CD4-positive, alpha-beta memory T cell (primary cell): ENCODE measurements at regions not wholly inside any gene's neighbourhood (a gene's known extent, or its start where the extent isn't known, plus 50 kb on each side); places are given as distances from the start of the nearest gene placed in this dataset.

Experiments
- CTCF ChIA-PET: fragments of 350-600 bp; sonication (Branson Sonifier 250); formaldehyde crosslinking; loops from one replicate; lab custom pipeline; 2021; ENCODE audit warnings: inconsistent platforms; ENCODE audit not compliant: partially characterized antibody; lab: Charles Lee
- POLR2A ChIA-PET: fragments of 350-600 bp; sonication (Branson Sonifier 250); formaldehyde crosslinking; loops from one replicate; lab custom pipeline; 2021; ENCODE audit not compliant: partially characterized antibody; lab: Charles Lee
- DNase-seq, 5 donors: peaks; one replicate each; pipeline versions ENCODE4 v3.0.0 to v3.0.0-alpha.2; 2020 to 2022; ENCODE audit warnings: mixed read lengths in 1 of 5
- H3K27ac ChIP-seq: one replicate; pipeline ENCODE4 v1.7.0; 2013; ENCODE audit warnings: low read depth, low read length
- H3K27me3 ChIP-seq: 2 replicates; pipeline ENCODE4 v1.7.0; 2013; ENCODE audit warnings: mild to moderate bottlenecking, low read length, moderate library complexity; ENCODE audit not compliant: insufficient read depth
- H3K36me3 ChIP-seq: 2 replicates; pipeline ENCODE4 v1.7.0; 2013; ENCODE audit warnings: mild to moderate bottlenecking, low read length, moderate library complexity; ENCODE audit not compliant: insufficient read depth
- H3K4me1 ChIP-seq: 2 replicates; pipeline ENCODE4 v1.7.0; 2013; ENCODE audit warnings: mild to moderate bottlenecking, low read length, moderate library complexity; ENCODE audit not compliant: insufficient read depth
- H3K4me3 ChIP-seq, 2 donors: one replicate each; pipeline ENCODE4 v1.7.0; 2013; ENCODE audit warnings: low read length in 2 of 2, mild to moderate bottlenecking in 1 of 2
- H3K9me3 ChIP-seq, 2 donors: one replicate each; pipeline ENCODE4 v1.7.0; 2013; ENCODE audit warnings: low read length in 2 of 2, control low read depth in 1 of 2; ENCODE audit not compliant: control insufficient read depth in 1 of 2
- H3K27ac Mint-ChIP-seq, 7 donors: one replicate each; pipeline ENCODE4 v1.8.0; 2020 to 2021; ENCODE audit warnings: mixed read lengths in 7 of 7, mild to moderate bottlenecking in 6 of 7, inconsistent platforms in 3 of 7, moderate library complexity in 3 of 7
- H3K27me3 Mint-ChIP-seq, 2 donors: one replicate each; pipeline ENCODE4 v1.8.0; 2020 to 2021; ENCODE audit warnings: mixed read lengths in 2 of 2
- H3K36me3 Mint-ChIP-seq, 2 donors: one replicate each; pipeline ENCODE4 v1.8.0; 2020 to 2021; ENCODE audit warnings: mixed read lengths in 2 of 2, inconsistent platforms in 1 of 2, mild to moderate bottlenecking in 1 of 2
- H3K4me1 Mint-ChIP-seq, 4 donors: one replicate each; pipeline ENCODE4 v1.8.0; 2020 to 2021; ENCODE audit warnings: mixed read lengths in 4 of 4, mild to moderate bottlenecking in 1 of 4
- H3K4me3 Mint-ChIP-seq, 8 donors: one replicate each; pipeline ENCODE4 v1.8.0; 2020 to 2021; ENCODE audit warnings: mixed read lengths in 8 of 8, mild to moderate bottlenecking in 7 of 8, moderate library complexity in 6 of 8, inconsistent platforms in 3 of 8
- H3K9me3 Mint-ChIP-seq, 8 donors: one replicate each; pipeline ENCODE4 v1.8.0; 2020 to 2021; ENCODE audit warnings: mixed read lengths in 8 of 8, mild to moderate bottlenecking in 5 of 8, inconsistent platforms in 3 of 8, moderate library complexity in 1 of 8
- intact Hi-C: fragments of 100-400 bp; cut with micrococcal nuclease; formaldehyde crosslinking; loops from one replicate; pipeline ENCODE4 v1.15.1; 2023

- H3K27me3 Mint-ChIP-seq, result peaks cover 14 to 16% of the 10 kb centered on the region in 2 donors
- ChIA-PET POLR2A (no interaction called here), CTCF (no interaction called here)
- H3K4me1 ChIP-seq, result no peaks in the 10 kb centered on the region
- H3K9me3 Mint-ChIP-seq, result no peaks in the 10 kb centered on the region
- no peak overlapping the region for H3K4me3 Mint-ChIP-seq
- no peak overlapping the region for H3K4me3 ChIP-seq
- no peaks in the 10 kb centered on the region for H3K9me3 ChIP-seq
- H3K36me3 Mint-ChIP-seq, result no peaks in the 10 kb centered on the region
- no peak overlapping the region for H3K27ac ChIP-seq
- intact Hi-C loops, result no loop called here
- no peak overlapping the region for H3K27ac Mint-ChIP-seq
- no peak for DNase-seq
- H3K27me3 ChIP-seq, result no peaks in the 10 kb centered on the region
- peaks cover 0 to 2% (median 0%) of the 10 kb centered on the region in 4 donors for H3K4me1 Mint-ChIP-seq
- no peaks in the 10 kb centered on the region for H3K36me3 ChIP-seq
Measured at GRCh38 chr6:144879436-144879835, 594.3 kb downstream of the UTRN start.

- Mint-ChIP-seq H3K27ac (no peak overlapping the region), H3K9me3 (no peaks in the 10 kb centered on the region), H3K4me3 (no peak overlapping the region), H3K36me3 (no peaks in the 10 kb centered on the region), H3K4me1 (peaks cover 0 to 2% (median 0%) of the 10 kb centered on the region in 4 donors), H3K27me3 (peaks cover 16 to 20% of the 10 kb centered on the region in 2 donors)
- Histone ChIP-seq H3K36me3 (no peaks in the 10 kb centered on the region), H3K4me3 (no peak overlapping the region), H3K27me3 (no peaks in the 10 kb centered on the region), H3K4me1 (no peaks in the 10 kb centered on the region), H3K27ac (no peak overlapping the region), H3K9me3 (no peaks in the 10 kb centered on the region)
- intact Hi-C loops, result no loop called here
- ChIA-PET POLR2A (no interaction called here), CTCF (no interaction called here)
- no peak for DNase-seq
Measured at GRCh38 chr6:144882425-144882824, 597.3 kb downstream of the UTRN start.

- Histone ChIP-seq H3K9me3 (no peaks in the 10 kb centered on the region), H3K27ac (no peak overlapping the region), H3K4me1 (no peaks in the 10 kb centered on the region), H3K36me3 (no peaks in the 10 kb centered on the region), H3K27me3 (no peaks in the 10 kb centered on the region), H3K4me3 (no peak overlapping the region)
- Mint-ChIP-seq H3K36me3 (no peaks in the 10 kb centered on the region), H3K27me3 (peaks cover 8 to 16% of the 10 kb centered on the region in 2 donors), H3K4me1 (no peaks in the 10 kb centered on the region), H3K9me3 (no peaks in the 10 kb centered on the region), H3K4me3 (no peak overlapping the region), H3K27ac (no peak overlapping the region)
- DNase-seq, result no peak
- POLR2A ChIA-PET, result no interaction called here
- CTCF ChIA-PET, result no interaction called here
- intact Hi-C loops, result no loop called here
Measured at GRCh38 chr6:144883915-144884314, 598.8 kb downstream of the UTRN start.

DNA sequence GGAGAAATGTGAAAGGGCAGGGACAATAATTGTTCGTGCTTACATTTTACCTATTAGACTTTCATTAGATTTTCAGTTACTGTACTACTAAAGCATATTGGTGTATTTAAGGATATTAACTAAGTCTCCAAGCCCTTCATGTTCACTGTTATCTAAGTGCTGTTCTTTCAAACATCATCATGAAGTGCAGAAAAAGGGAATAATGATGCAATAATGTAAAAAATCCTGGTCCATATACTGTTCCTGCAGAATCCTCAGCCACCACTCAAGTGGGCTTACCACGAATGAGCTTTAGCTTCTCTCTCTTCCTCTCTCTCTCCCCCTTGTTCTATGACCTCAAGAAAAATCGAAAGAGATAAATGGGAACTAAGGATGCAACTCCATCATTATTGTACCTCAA lies 600.7 kb downstream of the UTRN start:
- intact Hi-C loops, result no loop called here
- POLR2A ChIA-PET, result no interaction called here

DNA sequence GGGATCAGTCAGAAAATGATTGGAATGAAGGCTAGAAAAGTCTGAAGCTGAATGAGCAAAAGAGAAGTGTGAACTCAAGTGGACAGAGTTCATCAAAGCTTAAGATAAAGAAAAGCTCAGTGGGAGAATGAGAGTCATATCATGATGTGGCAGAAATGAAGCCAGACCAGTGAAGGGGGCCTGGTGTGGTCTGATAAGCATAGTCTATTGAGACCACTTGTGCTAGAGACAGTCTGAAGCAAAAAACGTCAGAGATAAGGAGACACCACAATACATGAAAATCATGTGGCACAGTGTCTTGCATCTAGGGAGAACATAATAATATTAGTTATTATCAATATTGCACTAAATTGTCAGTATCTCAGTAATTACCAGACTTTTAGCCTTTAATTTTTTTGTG lies 601.5 kb downstream of the UTRN start:
- no peaks in the 10 kb centered on the region for H3K27me3 ChIP-seq
- CTCF ChIA-PET, result no interaction called here
- no peak overlapping the region for H3K4me3 ChIP-seq
- H3K27me3 Mint-ChIP-seq, result peaks cover 0 to 8% of the 10 kb centered on the region in 2 donors
- DNase-seq, result no peak
- H3K36me3 Mint-ChIP-seq, result no peaks in the 10 kb centered on the region
- intact Hi-C loops, result no loop called here
- H3K36me3 ChIP-seq, result no peaks in the 10 kb centered on the region
- H3K27ac Mint-ChIP-seq, result no peak overlapping the region
- no peaks in the 10 kb centered on the region for H3K9me3 Mint-ChIP-seq
- H3K4me1 Mint-ChIP-seq, result no peaks in the 10 kb centered on the region
- no peaks in the 10 kb centered on the region for H3K4me1 ChIP-seq
- POLR2A ChIA-PET, result no interaction called here
- H3K27ac ChIP-seq, result no peak overlapping the region
- H3K4me3 Mint-ChIP-seq, result no peak overlapping the region
- H3K9me3 ChIP-seq, result no peaks in the 10 kb centered on the region

More for the DNA sequence above, 600.7 kb downstream of the UTRN start:
- Histone ChIP-seq H3K27me3 (no peaks in the 10 kb centered on the region), H3K4me1 (no peaks in the 10 kb centered on the region), H3K27ac (no peak overlapping the region), H3K9me3 (no peaks in the 10 kb centered on the region), H3K36me3 (no peaks in the 10 kb centered on the region), H3K4me3 (no peak overlapping the region)
- Mint-ChIP-seq H3K9me3 (no peaks in the 10 kb centered on the region), H3K36me3 (no peaks in the 10 kb centered on the region), H3K27ac (no peak overlapping the region), H3K4me3 (no peak overlapping the region), H3K27me3 (peaks cover 0 to 8% of the 10 kb centered on the region in 2 donors), H3K4me1 (no peaks in the 10 kb centered on the region)
- DNase-seq, result no peak
- CTCF ChIA-PET, result no interaction called here

DNA sequence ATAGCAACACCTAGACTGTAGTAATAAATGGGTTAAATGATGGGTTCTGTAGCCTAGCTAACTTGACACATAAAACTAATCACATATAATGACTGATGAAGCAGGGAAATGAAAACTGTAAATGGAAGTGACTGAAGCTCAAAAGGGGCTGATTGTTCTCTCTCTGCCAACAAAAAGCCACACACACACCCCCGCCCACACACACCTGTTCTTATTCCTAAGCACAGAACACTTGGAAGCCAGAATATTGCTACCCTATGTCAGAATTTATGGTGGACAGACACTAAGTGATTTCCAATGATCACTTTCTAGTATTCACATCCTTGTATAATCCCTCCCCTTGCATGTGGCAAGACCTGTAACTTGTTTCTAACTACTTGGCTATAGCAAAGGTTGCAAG lies 603.5 kb downstream of the UTRN start:
- no peaks in the 10 kb centered on the region for H3K9me3 Mint-ChIP-seq
- intact Hi-C loops, result no loop called here
- no peaks in the 10 kb centered on the region for H3K9me3 ChIP-seq
- no peak for DNase-seq
- H3K4me3 Mint-ChIP-seq, result no peak overlapping the region
- H3K27ac Mint-ChIP-seq, result no peak overlapping the region
- H3K4me3 ChIP-seq, result no peak overlapping the region
- POLR2A ChIA-PET, result no interaction called here
- H3K27me3 Mint-ChIP-seq, result peaks cover 0 to 8% of the 10 kb centered on the region in 2 donors
- no peaks in the 10 kb centered on the region for H3K4me1 ChIP-seq
- H3K4me1 Mint-ChIP-seq, result no peaks in the 10 kb centered on the region
- no peaks in the 10 kb centered on the region for H3K27me3 ChIP-seq
- no peak overlapping the region for H3K27ac ChIP-seq
- CTCF ChIA-PET, result no interaction called here
- no peaks in the 10 kb centered on the region for H3K36me3 ChIP-seq
- H3K36me3 Mint-ChIP-seq, result no peaks in the 10 kb centered on the region

DNA sequence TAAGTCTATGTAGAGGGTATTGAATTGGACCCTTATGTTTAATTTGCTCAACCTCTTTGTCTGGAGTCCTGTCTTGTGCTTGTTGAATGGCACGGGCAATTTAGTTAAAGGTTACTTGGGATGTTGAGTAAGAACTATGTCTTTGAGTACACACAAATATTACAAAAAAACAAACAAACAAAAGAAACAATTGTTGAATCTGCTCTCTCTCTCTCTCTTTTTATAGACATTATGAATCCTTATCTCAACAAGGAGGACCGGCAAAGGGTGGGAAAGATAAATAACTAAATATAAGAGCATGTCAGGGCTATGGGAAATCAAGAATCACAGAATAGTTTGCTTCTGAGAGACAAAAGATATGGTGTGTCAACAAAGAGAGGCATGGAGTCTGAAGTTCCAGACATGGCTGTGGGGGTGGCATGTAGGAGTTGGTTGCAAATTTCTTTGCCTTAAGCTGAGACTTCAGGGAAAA lies 608.6 kb downstream of the UTRN start:
- Mint-ChIP-seq H3K4me1 (peaks cover 0 to 4% (median 0%) of the 10 kb centered on the region in 4 donors), H3K4me3 (no peak overlapping the region), H3K9me3 (no peaks in the 10 kb centered on the region), H3K36me3 (no peaks in the 10 kb centered on the region), H3K27ac (no peak overlapping the region), H3K27me3 (no peaks in the 10 kb centered on the region)
- CTCF ChIA-PET, result no interaction called here
- intact Hi-C loops, result no loop called here
- no peaks in the 10 kb centered on the region for H3K36me3 ChIP-seq
- no peaks in the 10 kb centered on the region for H3K4me1 ChIP-seq
- no peaks in the 10 kb centered on the region for H3K27me3 ChIP-seq
- POLR2A ChIA-PET, result no interaction called here
- no peak overlapping the region for H3K4me3 ChIP-seq
- DNase-seq, result no peak
- H3K9me3 ChIP-seq, result no peaks in the 10 kb centered on the region
- H3K27ac ChIP-seq, result no peak overlapping the region

DNA sequence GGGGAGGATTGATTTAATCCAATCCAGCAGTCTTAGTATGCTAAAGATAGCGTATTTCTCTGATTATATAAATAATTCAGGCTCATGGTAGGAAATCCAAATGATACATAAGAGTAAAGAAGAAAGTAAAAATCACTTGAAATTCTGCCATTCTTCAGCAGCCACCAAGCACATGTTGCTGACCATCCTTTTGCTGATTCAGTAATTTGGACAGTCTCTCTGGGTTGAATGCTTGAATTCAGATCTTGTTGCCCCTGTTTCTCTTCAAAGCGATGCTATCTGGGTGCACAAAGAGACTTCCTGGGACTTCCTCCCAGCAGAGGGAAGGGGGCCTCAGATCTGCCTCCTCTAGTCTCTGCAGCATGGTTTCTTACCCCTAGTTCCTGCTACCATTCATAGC lies 609.1 kb downstream of the UTRN start:
- peaks cover 0 to 4% (median 0%) of the 10 kb centered on the region in 4 donors for H3K4me1 Mint-ChIP-seq
- no peak for DNase-seq
- Histone ChIP-seq H3K27me3 (no peaks in the 10 kb centered on the region), H3K4me3 (no peak overlapping the region), H3K9me3 (no peaks in the 10 kb centered on the region), H3K27ac (no peak overlapping the region), H3K4me1 (no peaks in the 10 kb centered on the region), H3K36me3 (no peaks in the 10 kb centered on the region)
- H3K27ac Mint-ChIP-seq, result no peak overlapping the region
- H3K27me3 Mint-ChIP-seq, result no peaks in the 10 kb centered on the region
- no peaks in the 10 kb centered on the region for H3K36me3 Mint-ChIP-seq
- intact Hi-C loops, result no loop called here
- H3K9me3 Mint-ChIP-seq, result no peaks in the 10 kb centered on the region
- POLR2A ChIA-PET, result no interaction called here
- H3K4me3 Mint-ChIP-seq, result no peak overlapping the region
- CTCF ChIA-PET, result no interaction called here
